GM06990 (cell line): ENCODE measurements at regions not wholly inside any gene's neighbourhood (a gene's known extent, or its start where the extent isn't known, plus 50 kb on each side); places are given as distances from the start of the nearest gene placed in this dataset.
"Not testable (repeated sequence)": the region's sequence is repeated elsewhere in the genome, so short reads cannot be mapped to it uniquely, and the experiment has no call there.

ENCODE experiments used
- DNase-seq: peaks from one replicate; pipeline ENCODE4 v3.0.0-alpha.2; 2011; ENCODE audit not compliant: insufficient read length; ENCODE audit errors: extremely low read depth
- H3K27me3 ChIP-seq: replicated peaks from 2 replicates; pipeline ENCODE4 v1.6.0; 2011; ENCODE audit warnings: low read length; ENCODE audit not compliant: control insufficient read depth, insufficient read depth
- H3K36me3 ChIP-seq: 2 replicates; pipeline ENCODE4 v1.5.1; 2011; ENCODE audit warnings: low read length; ENCODE audit not compliant: control insufficient read depth, insufficient read depth
- H3K4me3 ChIP-seq: replicated peaks from 2 replicates; pipeline ENCODE4 v1.5.1; 2011; ENCODE audit warnings: low read depth, mild to moderate bottlenecking, control low read depth, low read length
- CTCF ChIP-seq: IDR thresholded peaks from 2 replicates; pipeline ENCODE4 v1.5.1; 2011; ENCODE audit warnings: low read length, control low read depth, mild to moderate bottlenecking, inconsistent platforms; ENCODE audit not compliant: insufficient read depth, poor library complexity, severe bottlenecking

- DNase-seq, H3K36me3 ChIP-seq, H3K27me3 ChIP-seq, H3K4me3 ChIP-seq: not testable (repeated sequence)
These were observed 3248.2 kb upstream of the OR11H1 start for GRCh38 chr22:12279512-12280474.

GRCh38 chr22:12284690-12285089, 3243.3 kb upstream of the OR11H1 start:
- H3K27me3 ChIP-seq, H3K4me3 ChIP-seq, H3K36me3 ChIP-seq, DNase-seq: not testable (repeated sequence)
- peak; percentile 3 for TF ChIP-seq CTCF

- not testable (repeated sequence) for H3K36me3 ChIP-seq, DNase-seq, H3K4me3 ChIP-seq, H3K27me3 ChIP-seq
These were observed 3230.6 kb upstream of the OR11H1 start for GRCh38 chr22:12297351-12297750.
